Stomach (tissue), 8 donors: ENCODE measurements at regions not wholly inside any gene's neighbourhood (a gene's known extent, or its start where the extent isn't known, plus 50 kb on each side); places are given as distances from the start of the nearest gene placed in this dataset.
"Not testable (repeated sequence)": the region's sequence is repeated elsewhere in the genome, so short reads cannot be mapped to it uniquely, and the experiment has no call there.

Experiments
- DNase-seq, 2 donors: peaks; one replicate each; pipeline versions ENCODE4 v3.0.0 to v3.0.0-alpha.2; 2013 to 2019
- H3K27ac ChIP-seq, 5 donors: fragments of 200-600 bp in 4 of 5; sonication (generic) in 4 of 5; one replicate each; pipeline ENCODE4 v1.5.1; 2013 to 2019; ENCODE audit warnings: mild to moderate bottlenecking in 1 of 5, moderate library complexity in 1 of 5
- H3K27me3 ChIP-seq, 3 donors: fragments of 200-600 bp; sonication (generic); one replicate each; pipeline ENCODE4 v1.5.1; 2017 to 2019; ENCODE audit warnings: mixed run types in 1 of 3
- H3K36me3 ChIP-seq, 4 donors: fragments of 200-600 bp; sonication (generic); 1 replicate in 3 of 4; 2 replicates in 1 of 4; pipeline ENCODE4 v1.5.1; 2016 to 2019
- H3K4me1 ChIP-seq, 4 donors: fragments of 200-600 bp; sonication (generic); one replicate each; pipeline ENCODE4 v1.5.1; 2016 to 2019
- H3K4me3 ChIP-seq, 4 donors: fragments of 200-600 bp; sonication (generic) in 3 of 4; one replicate each; pipeline ENCODE4 v1.5.1; 2016 to 2019; ENCODE audit warnings: mild to moderate bottlenecking in 1 of 4
- H3K9me3 ChIP-seq, 4 donors: fragments of 200-600 bp; sonication (generic); one replicate each; pipeline ENCODE4 v1.5.1; 2016 to 2019
- CTCF ChIP-seq, 7 experiments: fragments of 450-650 bp in 4 of 7; fragments of 200-600 bp in 3 of 7; sonication (generic) in 3 of 7; IDR thresholded peaks; one replicate each; pipeline ENCODE4 v1.5.1; 2016 to 2019; ENCODE audit warnings: antibody characterized with exemption in 7 of 7, control low read depth in 2 of 7, mild to moderate bottlenecking in 1 of 7
- WGBS, 5 donors: extraction: QIAGEN DNeasy Blood & Tissue Kit in 3 of 5; methylation state at CpG; one replicate each; pipeline versions ENCODE4 v1.1.5 to v1.1.7; 2013 to 2018; 5-methylcytosine and 5-hydroxymethylcytosine counted together
- intact Hi-C: fragments of 100-400 bp; cut with DNase I; formaldehyde crosslinking; loops from one replicate; pipeline ENCODE4 v1.15.1; 2023; ENCODE audit warnings: low total_unique reads
- donor health status: healthy with polysubstance abuse.
- donor health status: Bipolar disorder and iron deficiency.
- donor health status: healthy.

- H3K27ac ChIP-seq, H3K4me1 ChIP-seq, H3K4me3 ChIP-seq, H3K36me3 ChIP-seq, DNase-seq, H3K27me3 ChIP-seq, intact Hi-C loops, H3K9me3 ChIP-seq: not testable (repeated sequence)
- 40 to 65% (median 56%) methylated on average over 2 of the region's 2 CpGs for WGBS, 5 donors
Measured at GRCh38 chr11:49789787-49790186, 162.4 kb upstream of the OR4C13 start.

GRCh38 chr11:49798206-49798837 is 153.9 kb upstream of the OR4C13 start:
- DNase-seq, H3K27ac ChIP-seq, intact Hi-C loops, H3K4me3 ChIP-seq, H3K27me3 ChIP-seq, H3K36me3 ChIP-seq, H3K4me1 ChIP-seq: not testable (repeated sequence)
- WGBS, 5 donors: 84 to 93% (median 85%) methylated on average over 18 to 34 of the region's 39 CpGs; no CpG with 5 or more reads in 1 of the 5 donors
- H3K9me3 ChIP-seq: peaks cover 0 to 21% (median 7%) of the 10 kb centered on the region in 4 donors

GRCh38 chr11:49817705-49818430 is 134.3 kb upstream of the OR4C13 start:
- H3K4me3 ChIP-seq, H3K27me3 ChIP-seq, H3K4me1 ChIP-seq, DNase-seq, H3K36me3 ChIP-seq, intact Hi-C loops, H3K27ac ChIP-seq: not testable (repeated sequence)
- H3K9me3 ChIP-seq: peaks cover 0 to 29% (median 8%) of the 10 kb centered on the region in 4 donors
- WGBS, 5 donors: 87 to 93% (median 90%) methylated on average over 39 to 43 of the region's 43 CpGs

- WGBS, 5 donors: 69 to 81% (median 72%) methylated on average over 6 of the region's 6 CpGs
- H3K27me3 ChIP-seq, H3K36me3 ChIP-seq, H3K4me3 ChIP-seq, intact Hi-C loops, H3K9me3 ChIP-seq, DNase-seq, H3K4me1 ChIP-seq, H3K27ac ChIP-seq: not testable (repeated sequence)
Measured at GRCh38 chr11:49823188-49823587, 129.0 kb upstream of the OR4C13 start.

- H3K36me3 ChIP-seq, H3K27me3 ChIP-seq, H3K4me3 ChIP-seq, intact Hi-C loops, H3K4me1 ChIP-seq, H3K27ac ChIP-seq, DNase-seq: not testable (repeated sequence)
- WGBS, 5 donors: 85 to 96% (median 93%) methylated on average over 26 to 29 of the region's 29 CpGs
- H3K9me3 ChIP-seq: peaks cover 0 to 27% (median 17%) of the 10 kb centered on the region in 4 donors
Measured at GRCh38 chr11:49850541-49850940, 101.7 kb upstream of the OR4C13 start.

GRCh38 chr11:49851511-49851910 is 100.7 kb upstream of the OR4C13 start:
- intact Hi-C loops: no loop called here
- Histone ChIP-seq H3K36me3 (no peaks in the 10 kb centered on the region), H3K4me3 (no peak overlapping the region)

More at GRCh38 chr11:49851511-49851910, 100.7 kb upstream of the OR4C13 start:
- Histone ChIP-seq H3K4me1 (no peaks in the 10 kb centered on the region), H3K27me3 (no peaks in the 10 kb centered on the region), H3K9me3 (peaks cover 0 to 27% (median 17%) of the 10 kb centered on the region in 4 donors), H3K27ac (no peak overlapping the region)
- TF ChIP-seq CTCF (IDR thresholded peaks at IDR 0.05): no peak
- WGBS, 5 donors: 66 to 84% (median 77%) methylated on average over 13 to 31 of the region's 31 CpGs
- DNase-seq: peak in 1 of 2 donors; percentile 0
